T-helper 1 cell (primary cell): ENCODE measurements at regions not wholly inside any gene's neighbourhood (a gene's known extent, or its start where the extent isn't known, plus 50 kb on each side); places are given as distances from the start of the nearest gene placed in this dataset.
"Not testable (repeated sequence)": the region's sequence is repeated elsewhere in the genome, so short reads cannot be mapped to it uniquely, and the experiment has no call there.

Experiments
- DNase-seq, 5 donors: peaks; one replicate each; pipeline ENCODE4 v3.0.0-alpha.2; 2012 to 2020

DNA sequence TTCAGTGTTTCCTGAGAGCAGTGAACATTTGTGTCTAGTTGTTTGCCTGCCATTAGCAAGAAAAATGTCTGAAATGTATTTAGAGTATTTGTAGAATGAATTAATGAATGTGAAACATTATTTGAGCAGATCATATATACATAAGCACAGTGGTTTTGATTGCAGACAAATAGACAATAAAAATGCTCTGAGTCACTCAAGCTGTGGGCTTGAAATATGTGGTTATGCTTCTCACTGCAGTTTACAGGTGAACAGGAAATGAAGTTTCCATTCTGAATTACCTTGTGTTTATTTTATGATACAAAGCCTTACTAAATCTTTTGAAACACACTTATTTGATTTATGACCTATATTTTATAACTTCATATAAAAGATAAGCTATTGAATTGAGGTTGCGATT, 827.7 kb downstream of the TMTC2 start:
- DNase-seq: no peak

- no peak for DNase-seq
These were observed 820.1 kb downstream of the TMTC2 start for GRCh38 chr12:83506841-83507240.

- DNase-seq: no peak
These were observed 818.9 kb downstream of the TMTC2 start for GRCh38 chr12:83505586-83505985.

DNA sequence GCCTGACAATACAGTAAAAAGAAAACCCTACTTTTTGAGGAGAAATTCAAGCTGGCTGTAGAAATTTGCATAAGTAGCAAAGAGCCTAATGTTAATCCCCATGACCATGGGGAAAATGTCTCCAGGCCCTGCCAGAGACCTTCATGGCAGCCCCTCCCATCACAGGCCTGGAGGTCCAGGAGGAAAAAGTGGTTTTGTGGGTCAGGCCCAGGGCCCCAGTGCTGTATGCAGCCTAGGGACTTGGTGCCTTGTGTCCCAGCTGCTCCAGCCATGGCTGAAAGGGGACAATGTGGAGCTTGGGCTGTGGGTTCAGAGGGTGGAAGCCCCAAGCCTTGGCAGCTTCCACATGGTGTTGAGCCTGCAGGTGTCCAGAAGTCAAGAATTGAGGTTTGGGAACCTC, 813.2 kb downstream of the TMTC2 start:
- DNase-seq: not testable (repeated sequence)

GRCh38 chr12:83477696-83478095, 791.0 kb downstream of the TMTC2 start:
- no peak for DNase-seq

- no peak for DNase-seq
These were observed 790.3 kb downstream of the TMTC2 start for GRCh38 chr12:83476695-83477690.

GRCh38 chr12:83476006-83476405, 789.3 kb downstream of the TMTC2 start:
- no peak for DNase-seq

DNA sequence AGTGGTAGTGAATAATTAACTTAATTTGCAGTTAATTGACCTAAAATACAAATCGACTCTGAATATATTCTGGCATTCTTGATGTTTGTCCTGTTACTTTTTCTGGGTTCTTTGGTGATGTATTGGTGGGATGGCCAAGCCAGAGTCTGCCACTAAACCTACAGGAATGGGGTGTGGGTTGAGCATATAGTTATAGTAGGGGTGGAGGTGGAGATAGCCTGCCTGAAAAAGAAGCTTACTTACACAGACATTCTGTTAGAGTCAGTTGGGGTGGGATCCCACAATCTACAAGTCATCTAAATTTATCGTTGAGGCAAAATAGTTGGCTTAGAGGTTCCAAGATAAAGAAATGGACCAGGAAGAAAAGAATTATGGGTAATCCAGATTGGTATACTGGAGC, 787.7 kb downstream of the TMTC2 start:
- DNase-seq: no peak

GRCh38 chr12:83473408-83474095, 786.8 kb downstream of the TMTC2 start:
- no peak for DNase-seq

GRCh38 chr12:83472772-83473171, 786.1 kb downstream of the TMTC2 start:
- DNase-seq: no peak

- DNase-seq: no peak
These were observed 785.6 kb downstream of the TMTC2 start for GRCh38 chr12:83472350-83472749.

DNA sequence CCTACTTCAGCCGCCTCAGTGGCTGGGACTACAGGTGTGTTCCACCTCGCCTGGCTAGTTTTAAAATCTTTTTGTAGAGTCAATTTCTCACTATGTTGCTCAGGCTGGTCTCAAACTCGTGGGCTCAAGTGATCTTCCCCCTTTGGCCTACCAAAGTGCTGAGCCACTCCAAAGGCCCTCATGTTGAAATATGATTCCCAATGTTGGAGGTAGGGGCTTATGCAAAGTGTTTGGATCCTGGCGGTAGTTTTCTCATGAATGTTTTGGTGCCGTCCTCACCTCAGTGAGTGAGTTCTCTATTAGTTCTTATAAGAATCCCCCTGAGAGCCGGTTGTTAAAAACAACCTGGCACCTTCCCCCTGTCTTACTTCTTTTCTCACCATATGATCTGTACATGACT, 784.6 kb downstream of the TMTC2 start:
- DNase-seq: no peak

GRCh38 chr12:83470749-83471148, 784.0 kb downstream of the TMTC2 start:
- no peak for DNase-seq

- DNase-seq: no peak
These were observed 782.5 kb downstream of the TMTC2 start for GRCh38 chr12:83468988-83469908.

- DNase-seq: no peak
These were observed 778.9 kb downstream of the TMTC2 start for GRCh38 chr12:83465632-83466031.

GRCh38 chr12:83462419-83462818, 775.7 kb downstream of the TMTC2 start:
- DNase-seq: no peak

DNA sequence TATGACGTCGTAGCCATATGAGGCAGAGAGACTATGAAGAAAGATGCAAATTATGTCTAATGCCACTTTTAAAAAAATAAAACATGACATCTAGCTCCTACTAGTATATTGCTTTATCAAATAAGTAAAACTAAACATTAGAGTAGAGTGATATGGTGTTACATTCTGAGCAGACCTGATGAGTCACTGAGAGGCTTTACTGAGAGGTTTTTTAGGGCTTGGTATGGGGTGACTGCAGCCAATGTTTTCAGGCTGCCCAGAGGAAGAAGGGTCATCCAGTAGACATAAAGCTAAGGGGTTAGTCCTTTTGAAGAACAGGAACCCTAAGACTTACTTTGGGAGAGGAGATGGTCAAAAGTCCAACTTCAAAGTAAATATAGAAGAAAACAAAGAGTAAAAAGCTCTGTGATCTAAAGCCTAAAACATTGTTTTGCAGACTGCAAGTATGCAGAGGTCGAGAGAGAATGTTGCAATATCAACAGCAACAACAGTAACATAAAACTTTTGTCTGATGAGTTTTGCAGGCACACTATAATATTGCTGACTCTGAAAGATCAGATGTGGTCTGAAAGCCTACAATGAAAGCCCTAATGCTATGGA, 774.7 kb downstream of the TMTC2 start:
- no peak for DNase-seq

GRCh38 chr12:83451189-83451588, 764.5 kb downstream of the TMTC2 start:
- no peak for DNase-seq

- DNase-seq: no peak
These were observed 747.9 kb downstream of the TMTC2 start for GRCh38 chr12:83434600-83434999.

DNA sequence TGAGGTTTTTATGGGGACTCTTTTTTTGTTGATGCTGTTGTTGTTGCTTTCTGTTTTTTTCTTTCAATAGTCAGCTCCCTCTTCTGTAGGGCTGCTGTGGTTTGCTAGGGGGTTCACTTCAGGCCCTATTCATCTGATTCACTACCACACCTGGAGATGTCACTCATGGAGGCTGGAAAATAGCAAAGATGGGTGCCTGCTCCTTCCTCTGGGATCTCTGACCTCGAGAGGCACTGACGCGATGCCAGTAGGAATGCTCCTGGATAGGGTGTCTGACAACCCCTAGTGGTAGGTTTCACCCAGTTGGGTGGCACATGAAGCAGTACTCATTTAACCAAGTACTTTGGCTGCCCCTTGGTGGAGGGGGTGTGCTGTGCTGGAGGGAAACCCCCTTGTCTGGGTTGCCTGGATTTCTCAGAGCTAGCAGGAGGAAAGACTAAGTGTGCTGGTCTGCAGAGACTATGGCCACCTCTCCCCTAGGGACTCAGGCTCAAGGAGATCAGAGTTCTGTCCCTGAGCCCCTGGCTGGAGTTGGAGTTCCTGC, 745.5 kb downstream of the TMTC2 start:
- DNase-seq: no peak

GRCh38 chr12:83427586-83428136, 741.0 kb downstream of the TMTC2 start:
- not testable (repeated sequence) for DNase-seq

DNA sequence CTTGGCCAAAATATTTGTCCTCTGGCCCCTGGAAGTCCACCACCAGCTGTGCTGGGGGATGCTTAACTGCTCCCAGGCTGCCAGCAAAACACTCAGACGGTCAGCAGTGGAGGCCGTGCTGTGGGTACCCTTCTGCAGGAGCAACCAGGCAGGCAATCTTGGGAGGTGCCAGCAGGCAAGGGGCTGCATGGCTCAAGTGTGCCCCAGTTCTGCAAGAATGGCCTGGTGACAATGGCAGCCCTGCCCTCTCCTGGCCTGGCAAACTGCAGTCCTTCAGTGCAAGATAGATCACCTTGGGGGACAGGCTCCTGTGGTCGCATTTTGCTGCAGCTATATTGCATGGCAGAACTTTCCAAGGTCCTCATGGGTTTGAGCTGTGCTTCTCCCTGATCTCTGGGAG, 728.3 kb downstream of the TMTC2 start:
- DNase-seq: no peak
